D721Med (cell line): ENCODE measurements at regions not wholly inside any gene's neighbourhood (a gene's known extent, or its start where the extent isn't known, plus 50 kb on each side); places are given as distances from the start of the nearest gene placed in this dataset.

Experiments
- DNase-seq: peaks from one replicate; pipeline ENCODE4 v3.0.0; 2011; ENCODE audit warnings: low spot score; ENCODE audit not compliant: insufficient read length
- FAIRE-seq: peaks from 2 replicates; lab custom pipeline; 2011; peaks lifted over from hg19 to GRCh38; lab: Jason Lieb, UNC
- CTCF ChIP-seq: IDR thresholded peaks from 2 replicates; pipeline ENCODE4 v1.5.1; 2012; ENCODE audit warnings: mild to moderate bottlenecking, control low read depth; ENCODE audit not compliant: insufficient read depth; ENCODE audit errors: missing control alignments

GRCh38 chr18:56000041-56000440 lies 412.0 kb upstream of the TCF4 start:
- DNase-seq (no peak), FAIRE-seq (peak; percentile 98)
- TF ChIP-seq CTCF, result no peak

GRCh38 chr18:55999641-56000040 lies 411.6 kb upstream of the TCF4 start:
- no peak for DNase-seq
- no peak for TF ChIP-seq CTCF
- no peak for FAIRE-seq

DNA sequence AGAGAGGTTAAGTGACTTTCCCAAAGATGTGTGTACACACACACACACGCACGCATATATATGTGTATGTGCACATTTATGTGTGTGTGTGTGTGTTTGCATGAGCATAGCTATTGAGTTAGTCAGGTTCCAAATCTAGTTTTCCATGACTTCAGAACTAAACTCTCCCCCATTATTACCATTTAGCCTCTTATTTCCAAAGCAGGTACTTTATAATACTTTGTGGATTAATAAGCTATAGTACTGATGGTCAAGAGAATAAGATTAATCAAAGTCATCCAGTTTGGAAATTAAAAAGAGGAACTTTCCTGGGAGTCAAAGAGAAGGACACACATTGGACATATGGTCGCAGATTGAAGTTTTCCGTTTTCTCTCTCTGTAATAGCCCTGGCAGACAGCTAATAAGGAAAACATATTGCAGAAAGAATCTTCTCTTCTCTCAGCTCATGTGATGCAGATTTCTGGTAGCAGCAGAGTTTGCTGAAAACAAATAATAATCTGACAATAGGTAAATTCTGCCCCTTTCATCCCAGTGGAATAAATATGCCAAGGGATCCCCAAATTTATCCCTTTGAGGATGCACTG lies 410.9 kb upstream of the TCF4 start:
- no peak for TF ChIP-seq CTCF
- FAIRE-seq, result no peak
- DNase-seq, result no peak

DNA sequence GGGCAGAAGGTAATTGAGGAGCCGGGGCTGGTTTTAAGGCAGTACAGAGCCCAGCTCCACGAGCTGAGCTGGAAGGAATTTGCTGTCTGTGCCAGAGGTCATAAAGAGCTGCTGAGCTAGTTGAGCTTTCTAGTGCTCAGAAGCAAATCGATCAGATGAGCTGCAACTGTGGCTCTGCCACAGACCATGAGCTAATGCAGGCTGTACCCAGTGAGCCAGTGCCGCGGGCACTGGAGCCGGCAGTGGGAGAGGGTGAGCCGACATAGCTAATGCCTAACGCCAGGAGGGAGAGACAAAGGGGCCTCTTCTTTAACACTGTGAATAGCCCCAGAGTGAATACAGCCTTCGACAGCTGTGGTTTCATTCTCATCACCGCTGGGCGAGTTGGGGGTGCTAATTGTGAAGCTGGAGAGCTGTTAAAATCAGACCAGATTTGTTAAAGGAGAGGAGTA lies 410.1 kb upstream of the TCF4 start:
- no peak for TF ChIP-seq CTCF
- FAIRE-seq (peak; percentile 41), DNase-seq (no peak)

DNA sequence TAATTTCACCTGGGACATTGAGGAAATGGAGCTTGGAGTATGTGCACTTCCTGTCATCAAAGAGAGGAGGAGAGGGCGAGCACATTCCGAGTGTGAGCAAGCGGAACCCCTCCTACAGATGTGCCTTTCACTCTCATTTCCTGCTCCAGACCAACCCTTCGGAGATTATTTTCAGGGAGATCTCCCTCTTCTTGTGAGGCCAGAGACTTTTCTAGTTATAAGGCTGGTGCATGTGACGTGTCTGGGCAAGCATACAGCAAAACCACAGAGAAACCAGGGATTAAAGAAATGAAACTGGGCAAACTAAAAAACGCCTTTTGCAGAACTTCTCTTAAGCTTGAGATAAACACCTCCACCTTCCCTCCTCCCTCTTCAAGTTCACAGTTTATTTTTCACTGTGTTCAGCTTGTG lies 409.2 kb upstream of the TCF4 start:
- no peak for FAIRE-seq
- no peak for DNase-seq
- no peak for TF ChIP-seq CTCF

DNA sequence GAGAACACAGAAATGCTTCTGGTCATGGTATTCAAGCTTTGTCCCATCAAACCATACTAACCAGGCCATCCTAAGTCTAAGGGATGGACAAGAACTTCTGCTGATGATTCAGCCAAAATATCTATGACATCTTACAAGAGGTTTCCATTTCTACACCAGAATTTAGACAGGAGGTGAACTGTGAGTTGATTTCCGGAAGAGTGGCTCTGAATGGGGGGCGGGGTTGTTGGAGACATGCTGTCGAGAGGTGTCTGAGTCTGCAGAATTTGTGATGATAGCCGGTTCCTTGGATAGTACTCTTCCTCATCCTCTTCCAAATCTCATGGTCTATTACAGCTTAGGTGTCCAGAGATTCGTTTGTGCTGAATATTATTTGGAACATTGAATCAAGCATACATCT lies 408.7 kb upstream of the TCF4 start:
- FAIRE-seq, result no peak
- no peak for DNase-seq
- TF ChIP-seq CTCF, result no peak

DNA sequence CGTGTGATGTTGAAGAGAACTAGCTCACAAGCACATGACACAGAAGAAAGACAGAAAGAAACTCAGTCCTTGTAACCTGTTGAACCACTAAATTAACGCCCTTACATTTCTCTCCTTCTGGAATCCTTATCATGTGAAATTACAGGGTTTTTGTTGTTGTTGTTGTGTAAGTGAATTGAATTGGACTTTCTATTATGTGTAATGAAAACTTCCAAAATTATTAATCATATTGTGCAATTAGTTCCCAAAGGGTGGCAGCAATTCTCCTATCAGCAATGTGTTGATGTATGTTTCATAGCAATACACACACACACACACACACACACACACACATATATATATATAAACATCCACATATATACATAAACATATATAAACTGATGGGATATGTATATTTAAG lies 402.2 kb upstream of the TCF4 start:
- TF ChIP-seq CTCF, result no peak
- peak; percentile 96 for FAIRE-seq

More for the DNA sequence above, 402.2 kb upstream of the TCF4 start:
- no peak for DNase-seq
